ENCODE measurements at regions not wholly inside any gene's neighbourhood (a gene's known extent, or its start where the extent isn't known, plus 50 kb on each side); places are given as distances from the start of the nearest gene placed in this dataset.

DNA sequence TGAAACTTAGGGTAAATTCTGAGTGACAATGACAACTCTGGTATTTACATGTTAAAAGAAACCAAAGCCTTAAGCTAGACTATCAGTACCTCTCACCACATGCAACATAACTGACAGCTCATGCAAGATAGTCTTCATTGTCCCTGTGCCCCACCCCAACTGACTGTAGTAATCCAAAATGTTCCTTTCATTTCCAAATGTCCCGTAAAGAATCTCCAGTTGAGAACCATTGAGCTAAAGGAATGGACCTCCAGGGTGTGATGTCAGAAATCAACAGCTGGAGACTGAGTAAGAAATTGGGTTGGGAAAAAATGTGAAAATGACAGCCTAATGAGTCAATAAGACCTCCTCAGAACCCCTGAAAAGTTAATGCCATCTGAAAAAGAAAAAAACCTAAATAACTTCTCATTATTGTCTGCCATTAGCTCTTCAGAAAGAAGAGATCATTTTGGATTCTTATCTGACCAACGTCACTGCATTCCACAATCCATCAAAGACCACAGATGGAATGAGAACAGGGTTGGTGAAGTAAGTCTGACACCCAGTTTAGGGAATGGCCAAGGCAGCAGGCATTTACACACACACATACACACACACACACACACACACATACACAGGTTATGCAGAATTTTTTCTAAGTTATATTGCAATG lies 51.7 kb upstream of the ACVR2A start:
- DNase-seq (ENCODE audit: low read depth in 3 of 3): no peak

DNA sequence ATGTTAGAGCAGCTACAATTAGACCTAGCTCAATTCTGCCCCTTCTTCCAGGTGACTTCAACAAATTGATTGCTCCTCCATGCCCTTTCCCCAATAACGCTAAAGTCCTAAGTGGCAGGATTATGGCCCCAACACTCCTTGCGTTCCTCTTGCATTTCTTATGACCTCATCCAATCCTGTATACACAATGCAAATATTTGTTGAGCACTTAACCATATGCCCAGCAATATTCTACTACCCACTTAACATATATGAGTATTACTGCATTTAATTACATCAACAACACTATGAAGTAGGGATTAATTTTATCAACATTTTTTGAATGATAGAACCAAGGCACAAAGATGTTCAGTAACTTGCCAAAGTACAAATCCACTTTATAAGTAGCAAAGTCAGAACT lies 54.2 kb upstream of the ACVR2A start:
- DNase-seq (ENCODE audit: low read depth in 3 of 3): no peak

GRCh38 chr2:147789720-147790119 lies 55.1 kb upstream of the ACVR2A start:
- no peak for DNase-seq (ENCODE audit: low read depth in 3 of 3)

GRCh38 chr2:147789287-147789686 lies 55.5 kb upstream of the ACVR2A start:
- DNase-seq (ENCODE audit: low read depth in 3 of 3): no peak

- no peak for DNase-seq (ENCODE audit: low read depth in 3 of 3)
Observed at GRCh38 chr2:147782141-147782930, 62.5 kb upstream of the ACVR2A start.

- DNase-seq (ENCODE audit: low read depth in 3 of 3): no peak
Observed at GRCh38 chr2:147779440-147779839, 65.4 kb upstream of the ACVR2A start.

- no peak for DNase-seq (ENCODE audit: low read depth in 3 of 3)
Observed at GRCh38 chr2:147777394-147777793, 67.4 kb upstream of the ACVR2A start.

DNA sequence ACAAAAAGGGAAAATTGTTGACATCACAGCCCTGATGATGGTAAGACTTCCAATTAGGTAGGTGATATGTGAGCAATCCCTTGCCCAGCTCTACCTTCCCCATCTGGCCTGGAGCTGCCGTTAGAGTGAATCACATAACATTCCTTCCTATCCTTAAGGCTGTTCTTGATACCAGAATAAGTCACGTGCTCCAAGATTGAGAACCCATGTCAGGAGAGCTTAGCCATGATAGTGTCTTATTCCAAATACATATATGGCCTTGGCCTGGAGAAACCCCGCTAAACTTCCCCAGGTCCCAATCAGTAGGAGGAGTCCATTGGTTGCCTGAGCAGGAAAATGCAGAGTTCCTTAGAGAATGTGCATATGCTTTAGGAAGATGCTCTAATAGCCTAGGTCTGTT lies 70.0 kb upstream of the ACVR2A start:
- DNase-seq (ENCODE audit: low read depth in 3 of 3): no peak

DNA sequence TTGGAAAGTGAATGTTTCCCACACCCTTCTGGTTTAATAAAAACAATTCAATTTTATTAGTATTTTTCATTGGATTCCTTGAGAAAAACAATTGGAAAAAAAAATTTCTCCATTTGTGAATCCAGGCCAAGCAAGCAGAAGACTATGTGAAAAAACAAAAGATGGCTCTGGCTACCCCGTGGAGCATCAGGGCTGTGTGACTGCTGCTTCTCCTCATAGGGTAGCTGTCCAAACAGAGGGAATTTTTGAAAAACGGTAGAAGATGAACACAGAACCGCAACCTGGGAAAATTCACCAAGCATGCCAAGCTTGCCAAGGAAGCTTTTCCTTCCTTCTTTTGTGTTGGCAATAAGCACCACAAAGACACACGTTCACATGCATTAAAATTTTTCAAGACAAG lies 71.3 kb upstream of the ACVR2A start:
- DNase-seq (ENCODE audit: low read depth in 3 of 3): no peak

- no peak for DNase-seq (ENCODE audit: low read depth in 3 of 3)
Observed at GRCh38 chr2:147772781-147773180, 72.0 kb upstream of the ACVR2A start.

DNA sequence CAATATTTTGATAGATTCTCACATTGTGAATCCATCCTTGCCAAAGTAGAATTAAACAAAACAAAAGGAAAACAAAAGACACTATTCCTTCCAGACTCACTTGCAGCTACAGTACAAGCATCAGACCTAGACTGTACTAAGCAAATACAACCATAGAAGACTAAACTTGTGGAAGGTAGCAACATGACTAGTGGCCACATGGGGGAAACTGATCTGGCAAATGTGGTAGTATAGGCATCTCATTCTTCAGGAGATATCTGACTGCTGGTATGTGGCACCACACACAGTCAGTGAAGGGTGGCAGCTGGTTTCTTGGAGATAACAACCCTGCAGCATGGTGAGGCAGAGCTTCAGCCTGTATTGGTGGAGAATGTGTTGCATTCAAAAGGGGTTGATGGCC lies 81.0 kb upstream of the ACVR2A start:
- no peak for DNase-seq (ENCODE audit: low read depth in 3 of 3)

DNA sequence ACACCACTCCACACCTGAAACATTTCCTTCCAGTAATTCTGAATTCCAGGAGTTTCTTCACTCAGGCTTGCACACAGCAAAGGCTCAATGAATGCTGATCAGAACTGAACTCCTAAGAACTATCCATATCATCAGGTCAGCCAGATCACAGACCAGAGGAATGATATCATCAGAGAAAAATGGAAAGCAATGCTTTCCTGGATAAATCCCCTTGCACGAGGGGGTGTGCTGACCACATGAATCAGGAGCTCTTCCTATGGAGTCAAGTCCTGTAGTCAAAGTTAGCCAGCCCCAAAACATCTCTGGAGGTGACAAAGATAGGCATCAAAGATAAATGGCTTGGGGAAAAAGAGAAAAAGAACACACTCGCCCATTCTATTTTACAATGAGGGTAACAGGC lies 83.8 kb upstream of the ACVR2A start:
- no peak for DNase-seq (ENCODE audit: low read depth in 3 of 3)

- no peak for DNase-seq (ENCODE audit: low read depth in 3 of 3)
Observed at GRCh38 chr2:147759536-147759935, 85.3 kb upstream of the ACVR2A start.

DNA sequence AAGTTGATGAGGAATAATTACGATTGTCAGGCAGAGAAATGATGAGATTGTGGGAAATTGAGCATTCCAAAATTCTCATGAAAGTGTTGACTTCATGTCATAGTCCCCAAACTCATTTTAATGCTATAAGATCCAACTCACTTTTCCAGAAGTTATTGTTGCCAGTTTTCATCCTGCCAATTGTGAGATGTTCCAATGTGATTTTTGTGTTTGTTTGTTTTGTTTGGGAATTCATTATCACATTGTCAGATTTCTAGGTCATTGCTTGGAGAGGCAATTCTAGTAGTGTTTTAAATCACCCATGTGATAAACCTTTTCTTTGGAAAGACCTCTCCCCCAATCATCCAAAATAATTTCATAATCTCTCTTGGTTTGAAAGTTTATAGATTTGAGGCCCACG lies 86.0 kb upstream of the ACVR2A start:
- DNase-seq (ENCODE audit: low read depth in 3 of 3): no peak

DNA sequence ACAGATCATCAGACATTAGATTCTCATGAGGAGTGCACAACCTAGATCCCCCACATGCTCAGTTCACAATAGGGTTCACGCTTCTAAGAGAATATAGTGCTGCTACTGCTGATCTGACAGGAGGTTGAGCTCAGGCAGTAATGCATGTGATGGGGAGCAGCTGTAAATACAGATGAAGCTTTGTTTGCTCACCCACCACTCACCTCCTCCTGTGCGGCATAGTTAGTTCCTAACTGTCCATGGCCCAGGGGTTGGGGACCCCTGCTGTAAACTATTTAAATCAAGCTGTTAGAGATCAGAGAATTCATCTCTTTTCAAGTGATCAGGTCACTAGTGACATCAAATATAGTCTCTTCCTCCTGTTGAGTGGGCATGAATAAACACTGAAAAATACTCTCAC lies 88.8 kb upstream of the ACVR2A start:
- DNase-seq (ENCODE audit: low read depth in 3 of 3): no peak

DNA sequence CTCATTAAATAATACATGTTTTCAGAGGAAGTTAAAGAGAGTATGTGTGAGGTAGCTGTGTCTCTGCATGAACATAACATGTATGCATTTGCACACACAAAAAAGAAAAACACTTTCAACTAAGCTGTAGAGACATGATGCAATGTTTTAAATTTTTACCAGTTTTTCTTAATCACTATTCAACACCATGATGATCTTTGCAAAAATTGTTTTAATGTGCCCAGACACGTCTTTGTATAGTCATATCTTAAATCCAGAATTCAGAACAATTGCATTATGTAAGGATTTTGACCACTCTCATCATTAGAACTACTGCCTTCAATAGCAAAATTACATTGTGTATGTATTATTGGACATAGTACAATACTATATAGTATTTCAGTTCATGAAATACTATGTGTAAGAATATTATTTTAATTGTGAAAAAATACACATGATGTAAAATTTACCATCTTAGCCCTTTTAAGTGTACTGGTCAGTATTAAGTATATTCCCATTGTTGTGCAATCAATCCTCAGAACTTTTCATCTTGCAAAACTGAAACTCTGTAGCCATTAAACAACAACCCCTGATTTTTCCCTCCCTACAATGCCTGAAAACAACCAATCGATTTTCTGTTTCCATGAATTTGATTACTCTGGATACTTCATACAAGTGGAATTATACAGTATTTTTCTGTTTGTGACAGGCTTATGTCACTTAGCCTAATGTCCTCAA lies 104.5 kb upstream of the ACVR2A start:
- no peak for DNase-seq (ENCODE audit: low read depth in 3 of 3)

DNA sequence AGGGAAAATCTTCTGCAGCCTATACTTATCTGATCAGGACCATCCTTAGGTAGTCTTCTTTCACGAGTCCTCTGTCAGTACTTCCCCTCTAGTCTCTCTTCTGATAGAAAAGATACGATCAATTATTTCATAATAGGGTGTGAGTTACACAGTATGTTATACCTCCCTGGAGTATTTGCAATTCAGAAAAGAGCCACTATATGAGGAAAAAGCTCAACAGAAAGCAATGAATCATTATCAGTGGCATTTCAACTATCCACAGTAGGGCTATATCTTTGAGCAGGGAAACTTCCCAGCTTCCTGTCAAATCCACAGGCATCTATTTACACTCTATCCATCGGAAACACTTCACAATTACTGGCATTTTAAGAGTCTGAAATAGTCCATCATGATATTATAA lies 105.3 kb upstream of the ACVR2A start:
- DNase-seq (ENCODE audit: low read depth in 3 of 3): no peak

GRCh38 chr2:147718831-147719230 lies 126.0 kb upstream of the ACVR2A start:
- DNase-seq (ENCODE audit: low read depth in 3 of 3): no peak

GRCh38 chr2:147716906-147717305 lies 127.9 kb upstream of the ACVR2A start:
- no peak for DNase-seq (ENCODE audit: low read depth in 3 of 3)

GRCh38 chr2:147715807-147716206 lies 129.0 kb upstream of the ACVR2A start:
- no peak for DNase-seq (ENCODE audit: low read depth in 3 of 3)

GRCh38 chr2:147714582-147714981 lies 130.2 kb upstream of the ACVR2A start:
- DNase-seq (ENCODE audit: low read depth in 3 of 3): no peak

- DNase-seq (ENCODE audit: low read depth in 3 of 3): no peak
Observed at GRCh38 chr2:147713349-147713748, 131.5 kb upstream of the ACVR2A start.

DNA sequence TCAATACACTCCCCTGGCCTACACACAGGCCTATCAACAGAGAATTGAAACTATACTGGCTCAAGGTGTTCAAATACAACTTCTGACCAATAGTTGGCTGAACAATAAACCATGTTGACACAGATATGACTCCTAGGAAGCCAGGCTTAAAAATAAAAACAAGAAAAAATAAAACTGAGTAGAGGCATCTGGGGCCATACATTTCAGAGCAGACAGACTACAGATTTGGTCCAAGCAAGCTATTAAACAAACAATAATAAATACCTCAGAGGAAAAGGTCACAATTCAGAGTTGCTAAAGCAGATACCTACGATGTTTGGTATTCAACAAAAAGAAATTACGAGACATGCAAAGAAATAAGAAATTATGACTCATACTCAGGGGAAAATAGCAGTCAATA lies 132.8 kb upstream of the ACVR2A start:
- DNase-seq (ENCODE audit: low read depth in 3 of 3): no peak
